Uterus (tissue), 3 donors: ENCODE measurements at regions not wholly inside any gene's neighbourhood (a gene's known extent, or its start where the extent isn't known, plus 50 kb on each side); places are given as distances from the start of the nearest gene placed in this dataset.

Experiments used
- DNase-seq, 2 donors: peaks; one replicate each; pipeline ENCODE4 v3.0.0-alpha.2; 2019 to 2020
- H3K27ac ChIP-seq, 2 donors: fragments of 200-600 bp; sonication (generic); 1 replicate in 1 of 2; 2 replicates in 1 of 2; pipeline ENCODE4 v1.5.1; 2016 to 2018
- H3K27me3 ChIP-seq, 2 donors: fragments of 200-600 bp; sonication (generic); one replicate each; pipeline ENCODE4 v1.5.1; 2018 to 2019; ENCODE audit warnings: control low read depth in 1 of 2
- H3K36me3 ChIP-seq, 2 donors: fragments of 200-600 bp; sonication (generic); one replicate each; pipeline ENCODE4 v1.5.1; 2019; ENCODE audit warnings: control low read depth in 1 of 2
- H3K4me1 ChIP-seq, 2 donors: fragments of 200-600 bp; sonication (generic); one replicate each; pipeline ENCODE4 v1.5.1; 2018 to 2019; ENCODE audit warnings: control low read depth in 1 of 2
- H3K4me3 ChIP-seq, 2 donors: fragments of 200-600 bp; sonication (generic); 1 replicate in 1 of 2; 2 replicates in 1 of 2; pipeline ENCODE4 v1.5.1; 2018 to 2019; ENCODE audit warnings: mild to moderate bottlenecking in 1 of 2
- H3K9me3 ChIP-seq, 2 donors: fragments of 200-600 bp; sonication (generic); one replicate each; pipeline ENCODE4 v1.5.1; 2019; ENCODE audit warnings: control low read depth in 1 of 2
- CTCF ChIP-seq, 4 experiments: fragments of 200-600 bp in 2 of 4; fragments of 450-650 bp in 2 of 4; sonication (generic) in 2 of 4; IDR thresholded peaks; one replicate each; pipeline ENCODE4 v1.5.1; 2016 to 2019; ENCODE audit warnings: antibody characterized with exemption in 4 of 4, mild to moderate bottlenecking in 2 of 4, moderate library complexity in 1 of 4
- POLR2A ChIP-seq, 2 donors: fragments of 450-650 bp; IDR thresholded peaks; one replicate each; pipeline ENCODE4 v1.6.1; 2016; ENCODE audit warnings: antibody characterized with exemption in 2 of 2, mild to moderate bottlenecking in 1 of 2, moderate library complexity in 1 of 2
- intact Hi-C: fragments of 100-400 bp; cut with DNase I; formaldehyde crosslinking; loops from one replicate; pipeline ENCODE4 v1.15.1; 2023; ENCODE audit warnings: low total_unique reads
- donor health status: DM: yes; HTN: yes; CAD: no.

- no peak overlapping the region for H3K27ac ChIP-seq
- no peak overlapping the region for H3K4me3 ChIP-seq
- no peak for DNase-seq
- intact Hi-C loops: no loop called here
- TF ChIP-seq POLR2A (IDR thresholded peaks at IDR 0.05) (no peak), CTCF (IDR thresholded peaks at IDR 0.05) (no peak)
- no peaks in the 10 kb centered on the region for H3K4me1 ChIP-seq
- no peaks in the 10 kb centered on the region for H3K36me3 ChIP-seq
- H3K27me3 ChIP-seq: no peaks in the 10 kb centered on the region
- H3K9me3 ChIP-seq: no peaks in the 10 kb centered on the region
Measured at GRCh38 chr5:34531751-34532360, 124.3 kb upstream of the RAI14 start.

GRCh38 chr5:34533582-34534522 is 122.3 kb upstream of the RAI14 start:
- no peak overlapping the region for H3K4me3 ChIP-seq
- H3K4me1 ChIP-seq: no peaks in the 10 kb centered on the region
- no peaks in the 10 kb centered on the region for H3K27me3 ChIP-seq
- peak overlapping the region; percentile 13 to 58 for H3K27ac ChIP-seq
- intact Hi-C loops: no loop called here
- H3K9me3 ChIP-seq: no peaks in the 10 kb centered on the region
- no peak for TF ChIP-seq POLR2A (IDR thresholded peaks at IDR 0.05)
- no peak for TF ChIP-seq CTCF (IDR thresholded peaks at IDR 0.05)
- DNase-seq: no peak
- no peaks in the 10 kb centered on the region for H3K36me3 ChIP-seq

GRCh38 chr5:34534523-34535103 is 121.5 kb upstream of the RAI14 start:
- TF ChIP-seq CTCF (IDR thresholded peaks at IDR 0.05): no peak
- no peak for TF ChIP-seq POLR2A (IDR thresholded peaks at IDR 0.05)
- intact Hi-C loops: no loop called here
- no peaks in the 10 kb centered on the region for H3K9me3 ChIP-seq
- H3K27ac ChIP-seq: peak overlapping the region; percentile 13 to 58
- no peaks in the 10 kb centered on the region for H3K4me1 ChIP-seq
- no peaks in the 10 kb centered on the region for H3K27me3 ChIP-seq
- DNase-seq: no peak
- no peak overlapping the region for H3K4me3 ChIP-seq
- H3K36me3 ChIP-seq: no peaks in the 10 kb centered on the region

GRCh38 chr5:34535433-34535832 is 120.7 kb upstream of the RAI14 start:
- DNase-seq: no peak
- H3K4me1 ChIP-seq: no peaks in the 10 kb centered on the region
- TF ChIP-seq POLR2A (IDR thresholded peaks at IDR 0.05) (no peak), CTCF (IDR thresholded peaks at IDR 0.05) (no peak)
- intact Hi-C loops: no loop called here
- no peak overlapping the region for H3K4me3 ChIP-seq
- no peaks in the 10 kb centered on the region for H3K27me3 ChIP-seq
- no peaks in the 10 kb centered on the region for H3K9me3 ChIP-seq
- no peaks in the 10 kb centered on the region for H3K36me3 ChIP-seq
- peak overlapping the region; percentile 13 to 58 for H3K27ac ChIP-seq
